Kidney capillary endothelial cell (primary cell): ENCODE measurements at regions not wholly inside any gene's neighbourhood (a gene's known extent, or its start where the extent isn't known, plus 50 kb on each side); places are given as distances from the start of the nearest gene placed in this dataset.
A peak's percentile ranks its signal among the peaks of the same experiment; 100 is the strongest.

Source experiments
- DNase-seq: peaks from one replicate; pipeline ENCODE4 v3.0.0-alpha.2; 2018; ENCODE audit warnings: low spot score

DNA sequence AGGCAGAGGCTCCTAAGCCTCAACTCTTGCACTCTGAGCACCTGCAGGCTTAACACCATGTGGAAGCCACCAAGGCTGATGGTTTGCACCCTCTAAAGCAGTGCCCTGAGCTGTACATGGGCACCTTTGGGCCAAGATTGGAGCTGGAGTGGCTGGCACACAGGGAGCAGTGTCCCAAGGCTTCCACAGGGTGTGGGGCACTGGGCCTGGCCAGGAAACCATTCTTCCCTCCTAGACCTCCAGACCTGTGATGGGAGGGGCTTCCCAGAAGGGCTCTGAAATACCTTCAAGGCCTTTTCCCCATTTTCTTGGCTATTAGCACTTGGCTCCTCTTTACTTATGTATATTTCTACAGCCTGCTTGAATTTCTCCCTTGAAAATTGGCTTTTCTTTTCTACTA, 67.9 kb upstream of the PPM1J start:
- no peak for DNase-seq

DNA sequence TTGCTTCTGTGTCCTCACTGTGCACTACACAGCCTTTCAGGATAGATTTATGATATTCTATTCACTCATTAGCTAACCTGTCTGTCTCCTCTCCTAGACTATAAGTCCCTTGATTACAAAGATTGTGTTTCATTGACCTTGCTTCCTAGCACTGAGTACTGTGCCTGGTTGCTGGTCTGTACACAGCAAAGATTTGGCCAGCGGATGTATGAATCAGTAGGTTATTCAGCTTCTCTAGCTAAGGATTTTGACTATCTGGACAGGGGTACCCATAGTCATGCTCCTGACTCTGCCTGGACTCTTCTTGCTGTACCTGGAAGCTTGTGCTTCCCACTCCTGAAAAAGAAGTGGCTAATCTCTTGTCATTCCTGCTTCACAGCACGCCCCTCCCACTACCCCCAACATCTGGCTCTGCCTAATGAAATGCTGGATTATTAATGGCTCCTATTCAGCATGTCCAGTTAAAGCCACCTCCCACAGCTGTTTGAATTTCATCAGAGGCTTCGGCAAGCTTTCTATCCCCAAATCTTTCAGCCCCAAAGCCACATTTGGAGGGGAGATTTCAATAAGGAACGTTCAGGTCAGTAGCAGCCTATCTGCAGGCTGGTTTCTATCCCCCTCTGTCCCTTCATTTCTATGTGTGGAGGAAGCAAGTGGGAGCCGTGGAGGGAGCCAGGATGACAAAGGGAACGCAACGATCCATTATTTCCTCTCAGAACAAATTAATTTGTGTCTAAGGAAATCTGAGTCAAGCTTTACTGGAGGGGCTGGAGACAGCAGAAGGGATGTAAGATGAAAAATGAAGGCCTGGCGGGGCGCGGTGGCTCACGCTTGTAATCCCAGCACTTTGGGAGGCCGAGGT, 64.8 kb upstream of the PPM1J start:
- DNase-seq: no peak

DNA sequence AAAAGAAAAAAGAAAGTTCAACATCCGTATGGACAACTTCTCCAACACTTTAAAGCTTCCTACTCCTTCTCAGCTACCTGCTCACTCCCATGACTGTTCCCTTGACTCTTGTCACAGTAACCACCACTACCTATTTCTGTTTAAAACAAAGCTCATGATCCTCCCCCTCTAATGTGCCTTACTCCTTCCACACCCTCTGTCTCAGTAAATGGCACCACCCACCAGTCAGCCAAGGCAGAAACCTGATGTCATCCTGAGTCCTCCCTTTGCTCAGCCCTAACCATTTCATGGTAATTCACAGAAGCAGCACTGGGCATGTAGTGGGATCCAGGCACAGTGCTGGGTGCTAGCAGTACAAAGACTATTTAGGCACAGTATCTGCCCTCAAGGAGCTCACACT, 63.0 kb upstream of the PPM1J start:
- DNase-seq: no peak

DNA sequence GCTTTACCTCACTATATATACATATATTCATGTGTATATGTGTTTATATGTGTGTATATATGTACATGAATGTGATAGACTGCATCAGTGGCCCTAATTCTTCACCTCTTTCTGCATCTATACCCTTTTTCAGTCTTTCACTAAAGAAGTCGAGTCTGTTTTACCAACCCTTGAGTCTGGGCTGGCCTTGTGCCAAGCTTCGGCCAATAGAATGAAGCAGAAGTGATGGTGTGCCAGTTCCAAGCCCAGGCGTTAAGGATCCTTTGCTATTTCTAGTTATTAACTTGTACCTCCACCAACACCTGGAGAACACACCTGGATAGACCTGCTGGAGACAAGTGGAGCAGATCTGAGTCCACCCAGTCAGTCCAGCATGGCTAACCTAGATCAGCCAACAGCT, 61.6 kb upstream of the PPM1J start:
- no peak for DNase-seq

DNA sequence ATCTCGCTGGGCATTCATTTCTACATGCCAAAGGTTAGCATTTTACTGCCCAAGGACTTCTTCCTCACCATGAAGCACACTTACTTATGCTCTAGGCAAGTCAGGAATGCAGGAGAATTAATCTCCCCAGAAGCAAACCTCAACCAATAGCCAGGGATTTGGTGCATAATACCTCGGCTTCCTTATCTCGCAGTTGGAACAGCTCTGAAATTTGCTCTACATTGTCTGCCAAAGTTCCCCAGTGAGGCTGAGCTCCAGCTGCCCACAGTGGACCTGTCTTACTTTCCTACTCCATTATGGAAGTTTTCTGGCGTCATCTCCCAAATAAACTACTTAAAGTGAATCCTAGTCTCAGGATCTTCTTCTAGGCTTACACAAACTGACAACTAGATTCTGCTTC, 57.6 kb upstream of the PPM1J start:
- no peak for DNase-seq

DNA sequence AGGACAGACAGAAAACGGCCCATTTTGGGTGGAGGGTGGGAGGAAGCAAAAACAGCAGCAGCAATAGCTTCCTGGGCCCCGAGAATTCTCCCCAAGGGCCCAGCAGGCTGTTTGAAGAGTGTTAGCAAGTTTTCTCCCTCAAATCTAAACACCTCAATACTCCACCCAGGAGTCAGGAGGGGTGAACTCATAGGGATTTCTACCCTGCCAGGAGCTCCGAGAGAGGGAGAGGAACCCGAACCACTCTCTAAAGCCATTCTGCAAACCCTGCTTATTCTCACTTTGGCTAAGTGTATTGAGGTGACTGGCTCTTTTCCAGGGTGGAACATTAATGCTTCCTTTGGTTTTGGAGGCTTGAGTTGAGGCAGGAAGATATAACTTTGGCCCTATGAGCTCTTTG, 55.6 kb upstream of the PPM1J start:
- no peak for DNase-seq

DNA sequence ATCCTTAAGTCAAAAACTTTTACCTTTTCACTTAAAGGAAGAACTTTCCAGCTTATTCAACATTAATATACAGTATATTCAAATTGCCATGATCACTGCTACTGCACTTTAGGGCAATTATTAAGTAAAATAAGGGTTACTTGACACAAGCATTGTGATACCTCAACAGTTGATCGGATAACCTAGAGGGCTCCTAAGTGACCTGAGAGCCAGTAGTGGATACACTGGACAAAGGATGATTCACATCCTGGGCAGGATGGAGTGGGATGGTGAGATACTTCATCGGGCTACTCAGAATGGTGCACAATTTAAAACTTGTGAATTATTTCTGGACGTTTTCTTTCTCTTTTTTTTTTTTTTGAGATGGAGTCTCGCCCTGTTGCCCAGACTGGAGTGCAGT, 54.5 kb upstream of the PPM1J start:
- DNase-seq: peak; percentile 15

DNA sequence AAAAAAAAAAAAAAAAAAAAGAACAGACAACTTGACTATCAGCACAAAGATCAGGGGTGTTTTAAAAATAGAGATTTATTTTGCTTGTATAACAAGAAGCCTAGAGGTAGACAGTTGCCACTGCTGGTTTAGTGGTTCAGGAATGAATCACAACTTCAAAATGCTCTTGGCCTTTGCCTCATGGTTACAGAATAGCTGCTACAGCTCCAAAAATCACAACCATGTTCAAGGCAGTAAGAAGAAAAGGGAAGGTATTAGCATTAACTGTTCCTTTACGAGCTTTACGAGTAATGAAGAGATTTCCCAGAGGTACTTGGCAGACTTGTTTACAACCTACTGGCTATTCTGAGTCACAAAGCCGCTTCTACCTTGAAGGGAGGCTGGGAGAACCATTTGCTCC, 52.5 kb upstream of the PPM1J start:
- DNase-seq: no peak
